Left renal pelvis (tissue), 4 donors: ENCODE measurements at regions not wholly inside any gene's neighbourhood (a gene's known extent, or its start where the extent isn't known, plus 50 kb on each side); places are given as distances from the start of the nearest gene placed in this dataset.

Experiments used
- DNase-seq, 4 donors: peaks; one replicate each; pipeline ENCODE4 v3.0.0-alpha.2; 2013; ENCODE audit warnings: low read depth in 4 of 4, low spot score in 3 of 4

- DNase-seq: no peak
Observed at GRCh38 chr18:28972333-28972907, 795.5 kb upstream of the CDH2 start.

- DNase-seq: no peak
Observed at GRCh38 chr18:28963481-28963880, 786.6 kb upstream of the CDH2 start.

GRCh38 chr18:28961669-28962228, 784.8 kb upstream of the CDH2 start:
- peak in 2 of 4 donors; percentile 5 to 6 for DNase-seq

- no peak for DNase-seq
Observed at GRCh38 chr18:28960146-28960545, 783.2 kb upstream of the CDH2 start.

GRCh38 chr18:28952339-28952738, 775.4 kb upstream of the CDH2 start:
- DNase-seq: no peak

- no peak for DNase-seq
Observed at GRCh38 chr18:28947900-28948299, 771.0 kb upstream of the CDH2 start.

- DNase-seq: no peak
Observed at GRCh38 chr18:28946471-28946870, 769.5 kb upstream of the CDH2 start.

GRCh38 chr18:28922936-28923335, 746.0 kb upstream of the CDH2 start:
- no peak for DNase-seq

GRCh38 chr18:28916456-28916855, 739.5 kb upstream of the CDH2 start:
- DNase-seq: no peak

GRCh38 chr18:28905509-28905908, 728.6 kb upstream of the CDH2 start:
- DNase-seq: no peak

- no peak for DNase-seq
Observed at GRCh38 chr18:28904789-28905364, 727.9 kb upstream of the CDH2 start.

- no peak for DNase-seq
Observed at GRCh38 chr18:28903306-28903705, 726.4 kb upstream of the CDH2 start.

GRCh38 chr18:28890791-28891190, 713.9 kb upstream of the CDH2 start:
- no peak for DNase-seq

GRCh38 chr18:28884304-28884703, 707.4 kb upstream of the CDH2 start:
- DNase-seq: no peak

GRCh38 chr18:28880856-28881255, 703.9 kb upstream of the CDH2 start:
- DNase-seq: no peak

GRCh38 chr18:28875059-28875458, 698.1 kb upstream of the CDH2 start:
- no peak for DNase-seq

- no peak for DNase-seq
Observed at GRCh38 chr18:28863396-28863795, 686.5 kb upstream of the CDH2 start.

GRCh38 chr18:28858248-28858647, 681.3 kb upstream of the CDH2 start:
- no peak for DNase-seq

- DNase-seq: no peak
Observed at GRCh38 chr18:28855989-28856388, 679.1 kb upstream of the CDH2 start.

- DNase-seq: no peak
Observed at GRCh38 chr18:28855524-28855923, 678.6 kb upstream of the CDH2 start.

- no peak for DNase-seq
Observed at GRCh38 chr18:28854964-28855363, 678.0 kb upstream of the CDH2 start.

GRCh38 chr18:28846958-28847357, 670.0 kb upstream of the CDH2 start:
- no peak for DNase-seq

- DNase-seq: no peak
Observed at GRCh38 chr18:28837100-28837499, 660.2 kb upstream of the CDH2 start.
